Islet of Langerhans (tissue), 1 donor: ENCODE measurements at regions not wholly inside any gene's neighbourhood (a gene's known extent, or its start where the extent isn't known, plus 50 kb on each side); places are given as distances from the start of the nearest gene placed in this dataset.
"Not testable (repeated sequence)": the region's sequence is repeated elsewhere in the genome, so short reads cannot be mapped to it uniquely, and the experiment has no call there.

Source experiments
- FAIRE-seq: peaks from one replicate; lab custom pipeline; 2011; peaks lifted over from hg19 to GRCh38; lab: Jason Lieb, UNC

DNA sequence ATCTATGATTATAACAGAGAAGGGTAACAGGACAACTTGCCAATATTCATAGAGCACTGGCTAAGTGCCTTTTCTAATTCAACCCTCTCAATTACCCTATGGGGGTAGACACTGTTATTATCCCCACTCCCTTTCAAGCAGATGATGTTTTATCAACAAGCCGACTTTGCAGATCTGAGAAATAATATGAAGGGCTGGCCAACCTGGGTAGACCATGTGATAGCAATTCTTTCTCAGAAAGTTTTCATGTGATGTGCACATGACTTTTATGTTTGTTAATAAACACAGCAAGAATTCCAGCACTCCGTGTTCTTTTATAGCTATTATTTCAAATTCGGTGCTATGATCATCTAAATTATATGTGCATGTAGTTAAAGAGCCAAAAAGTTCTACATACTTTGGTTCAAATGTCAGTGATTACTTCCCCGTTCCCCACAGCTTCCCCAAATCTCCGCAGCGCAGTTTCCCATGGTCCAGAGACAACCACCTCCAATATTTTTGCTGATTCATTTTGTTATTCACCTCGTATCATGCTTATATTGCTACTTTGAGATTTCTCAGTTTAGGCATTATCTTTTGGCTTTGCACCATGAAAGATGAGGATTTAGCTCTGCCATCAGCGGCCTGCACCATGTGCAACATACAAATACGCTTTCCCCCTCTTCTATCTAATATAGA is 96.7 kb upstream of the GADD45A start:
- FAIRE-seq, result no peak

GRCh38 chr1:67589519-67590233 is 95.3 kb upstream of the GADD45A start:
- FAIRE-seq, result no peak

DNA sequence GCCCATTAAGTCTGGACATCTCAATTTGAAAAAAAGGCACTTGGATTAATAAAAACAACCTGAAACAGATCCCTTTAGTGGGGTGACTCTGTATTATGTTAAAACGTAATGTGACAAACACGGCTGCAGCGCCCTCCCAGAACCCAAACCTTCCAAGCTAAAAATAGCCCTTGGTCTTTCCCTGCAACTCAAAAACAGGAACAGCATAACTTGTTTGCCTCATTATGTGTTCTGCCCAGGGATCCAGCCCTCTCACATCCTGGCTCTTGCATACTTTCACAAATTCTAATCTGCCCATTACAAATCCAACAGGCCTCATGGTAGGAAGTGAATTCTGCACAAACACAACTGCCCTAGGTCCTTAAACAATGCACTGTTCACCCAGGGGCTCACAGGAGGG is 94.7 kb upstream of the GADD45A start:
- FAIRE-seq, result no peak

DNA sequence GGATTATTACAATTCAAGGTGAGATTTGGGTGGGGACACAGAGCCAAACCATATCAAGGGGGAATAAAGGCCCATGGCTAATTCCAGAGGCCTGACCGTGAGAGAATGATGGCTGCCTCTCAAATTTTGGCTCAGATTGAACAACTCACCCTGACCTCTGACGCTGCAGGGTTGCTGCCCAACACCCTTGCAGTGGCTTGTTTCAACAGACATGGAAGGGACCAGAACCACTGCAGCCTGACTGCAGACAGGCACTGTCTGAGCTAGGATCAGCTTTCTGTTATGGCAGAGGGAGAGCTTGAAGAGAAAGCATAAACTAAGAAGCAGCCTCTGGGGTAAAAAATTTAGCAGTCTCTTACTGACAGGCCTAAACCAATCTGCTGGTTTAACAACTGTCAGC is 90.2 kb upstream of the GADD45A start:
- FAIRE-seq, result no peak

- no peak for FAIRE-seq
Measured at GRCh38 chr1:67596674-67597073, 88.3 kb upstream of the GADD45A start.

DNA sequence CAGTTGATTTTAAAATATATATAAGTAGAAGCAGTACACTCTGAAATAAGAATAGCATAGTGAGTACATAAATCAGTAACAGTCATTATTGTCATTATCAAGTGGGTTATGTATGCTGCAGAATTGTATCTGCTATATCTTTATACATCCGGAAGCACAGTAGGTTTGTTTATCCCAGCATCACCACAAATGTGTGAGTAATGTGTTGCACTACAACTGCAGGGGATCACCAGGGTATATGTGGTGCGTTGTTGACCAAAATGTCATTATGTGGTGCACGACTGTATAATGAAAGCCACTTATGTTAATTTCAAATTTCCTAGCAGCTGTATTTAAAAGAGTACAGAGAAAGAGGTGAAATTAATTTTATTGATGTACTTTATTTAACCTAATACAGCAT is 87.7 kb upstream of the GADD45A start:
- no peak for FAIRE-seq

DNA sequence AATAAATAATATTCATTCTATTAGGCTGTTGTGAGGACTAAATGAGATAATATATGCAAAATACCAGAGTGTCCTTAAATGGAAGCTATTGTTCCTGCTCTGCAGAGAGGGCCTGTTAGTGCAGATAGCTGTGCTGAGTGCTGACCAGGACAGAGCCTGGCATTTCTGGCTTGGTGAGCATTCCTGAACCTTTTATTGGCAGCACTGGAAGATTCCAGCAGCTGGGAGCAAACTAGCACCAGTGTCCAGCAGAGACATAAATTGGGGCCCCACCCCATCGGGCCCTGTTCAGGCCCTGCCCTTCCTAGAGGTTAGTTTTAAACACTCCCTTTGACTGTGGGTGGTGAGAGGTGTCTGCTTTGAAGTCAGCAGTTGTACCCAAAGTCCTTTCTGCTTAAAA is 85.9 kb upstream of the GADD45A start:
- no peak for FAIRE-seq

DNA sequence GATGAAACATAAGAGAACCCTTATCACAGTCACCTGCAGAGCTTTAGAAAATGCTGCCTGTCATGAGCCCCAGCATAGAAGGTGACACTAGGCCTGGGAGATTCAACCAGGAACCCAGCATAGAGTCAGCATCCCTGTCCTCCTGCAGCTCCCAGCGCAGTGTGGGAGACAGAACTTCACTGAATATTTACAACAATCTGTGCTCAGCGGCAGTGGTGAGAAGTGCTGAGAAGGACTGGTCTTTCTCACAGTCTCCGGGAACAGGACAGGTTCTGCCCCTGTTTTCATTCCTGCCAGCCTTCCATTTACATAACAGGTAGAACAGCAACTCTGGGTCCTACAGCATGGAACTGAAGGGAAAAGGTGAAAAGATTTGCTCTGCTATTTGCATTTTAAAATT is 83.5 kb upstream of the GADD45A start:
- FAIRE-seq, result no peak

DNA sequence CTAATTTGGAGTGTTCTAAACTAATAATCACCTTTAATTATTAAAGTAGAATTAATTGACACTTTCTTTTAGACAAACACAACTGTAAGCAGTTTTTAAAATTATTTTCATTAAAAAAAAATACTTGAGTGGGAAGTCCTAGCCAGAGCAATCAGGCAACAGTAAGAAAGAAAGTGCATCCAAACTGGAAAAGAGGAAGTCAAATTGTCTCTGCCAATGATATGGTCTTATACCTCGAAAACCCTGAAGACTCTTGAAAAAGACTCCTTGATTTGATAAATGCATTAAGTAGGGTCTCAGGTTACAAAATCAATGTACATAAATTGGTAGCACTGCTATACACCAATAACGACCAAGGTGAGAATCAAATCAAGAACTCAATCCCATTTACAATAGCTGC is 83.0 kb upstream of the GADD45A start:
- FAIRE-seq, result no peak

DNA sequence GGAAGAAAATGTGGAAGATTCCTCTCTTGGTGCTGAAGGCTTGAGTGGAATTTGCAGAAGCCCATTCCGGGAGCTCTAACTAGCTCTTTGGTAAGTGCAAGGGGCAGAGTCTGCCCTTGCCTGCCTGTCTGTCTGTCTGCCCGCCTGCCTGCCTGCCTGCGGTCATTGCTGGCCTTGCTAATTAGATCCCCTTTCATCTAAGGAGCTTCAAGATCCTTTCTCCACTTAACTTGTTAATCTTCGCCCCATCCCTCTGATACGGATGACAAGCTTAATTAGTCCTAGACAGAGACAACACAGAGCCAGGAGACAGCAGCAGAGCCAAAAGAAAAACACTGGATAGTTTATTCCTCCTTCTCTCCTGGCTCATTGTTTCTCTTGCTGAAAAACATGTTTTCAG is 80.2 kb upstream of the GADD45A start:
- no peak for FAIRE-seq

GRCh38 chr1:67605209-67605780 is 79.7 kb upstream of the GADD45A start:
- FAIRE-seq, result no peak

DNA sequence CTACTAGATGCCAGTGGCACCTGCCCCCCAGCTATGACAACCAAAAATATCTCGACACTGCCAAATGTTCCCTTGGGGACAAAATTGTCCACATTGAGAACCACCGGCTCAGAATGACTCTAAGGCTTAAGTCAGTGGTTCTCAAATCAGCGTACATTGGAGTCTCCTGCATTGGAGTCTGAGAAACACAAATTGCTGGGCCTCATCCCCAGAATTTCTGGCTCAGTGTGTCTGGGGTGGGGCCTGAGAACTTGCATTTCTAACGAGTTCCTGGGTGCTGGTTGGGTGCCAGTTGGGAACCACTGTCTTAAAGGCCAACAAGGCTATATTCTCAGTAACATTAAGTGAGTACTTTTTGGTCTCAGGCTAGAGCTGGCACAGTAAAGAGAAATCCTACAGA is 77.7 kb upstream of the GADD45A start:
- no peak for FAIRE-seq

- FAIRE-seq, result no peak
Measured at GRCh38 chr1:67607699-67608098, 77.3 kb upstream of the GADD45A start.

DNA sequence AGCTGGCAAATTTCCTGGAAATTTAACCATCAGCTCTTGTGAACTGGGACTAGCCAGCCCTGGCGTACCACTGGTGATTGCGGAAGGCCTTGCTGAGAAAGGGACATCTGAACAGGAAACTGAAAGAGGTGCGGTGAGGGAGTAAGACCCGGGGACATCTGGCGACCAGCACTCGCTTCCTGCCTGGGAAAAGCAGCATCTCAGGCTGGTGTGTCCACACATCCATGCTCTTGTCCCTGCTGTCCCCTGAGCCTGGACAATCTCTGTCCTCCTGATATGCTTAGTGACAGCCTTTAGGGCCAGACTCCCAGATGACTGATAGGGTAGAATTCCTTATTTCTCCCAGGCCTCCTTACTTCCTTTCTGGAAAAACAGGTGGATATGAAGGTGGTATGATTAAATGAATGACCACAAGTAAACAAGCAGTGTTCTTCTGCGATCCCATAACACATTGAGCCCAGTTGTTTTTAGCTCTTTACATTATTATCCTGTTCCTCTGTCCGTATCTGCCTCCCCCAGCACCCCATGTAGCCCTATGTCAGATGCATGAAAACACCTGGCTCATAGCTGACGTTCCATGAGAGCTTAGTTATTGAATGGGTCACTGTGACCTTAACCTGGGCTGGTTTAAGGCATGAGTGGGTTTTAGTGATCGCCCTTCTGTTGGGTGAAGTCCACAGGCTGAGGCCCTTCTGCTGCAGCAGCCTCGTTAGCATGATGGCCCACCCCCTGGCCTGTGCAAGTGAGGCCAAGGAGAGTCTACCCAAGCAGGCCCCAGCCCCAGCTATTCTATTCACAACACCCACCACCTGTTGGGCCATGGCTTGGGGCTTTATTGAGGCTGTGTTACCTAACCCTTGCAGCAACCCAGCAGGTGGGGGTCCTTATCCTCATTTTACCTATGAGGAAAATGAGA is 76.1 kb upstream of the GADD45A start:
- FAIRE-seq, result no peak

- FAIRE-seq, result no peak
Measured at GRCh38 chr1:67609577-67610341, 75.2 kb upstream of the GADD45A start.

DNA sequence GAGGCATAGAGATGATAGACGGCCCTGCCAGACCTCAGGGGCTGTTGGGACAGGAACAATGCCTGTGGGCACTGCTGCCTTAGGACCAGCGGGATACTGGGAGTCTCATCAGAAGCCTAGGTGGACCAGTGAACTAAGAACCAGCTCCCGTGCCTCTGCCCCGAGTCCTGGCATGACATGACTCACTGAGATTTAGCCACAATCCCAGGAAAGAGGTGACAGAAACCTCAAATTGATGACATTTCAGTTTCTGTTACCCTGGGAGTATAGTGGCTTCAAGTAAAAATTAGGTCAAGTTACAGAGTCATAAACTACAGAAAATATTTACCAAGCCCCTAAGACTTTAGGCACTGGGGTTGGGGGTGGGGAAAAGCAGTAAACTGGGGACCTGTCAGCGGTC is 74.6 kb upstream of the GADD45A start:
- no peak for FAIRE-seq

DNA sequence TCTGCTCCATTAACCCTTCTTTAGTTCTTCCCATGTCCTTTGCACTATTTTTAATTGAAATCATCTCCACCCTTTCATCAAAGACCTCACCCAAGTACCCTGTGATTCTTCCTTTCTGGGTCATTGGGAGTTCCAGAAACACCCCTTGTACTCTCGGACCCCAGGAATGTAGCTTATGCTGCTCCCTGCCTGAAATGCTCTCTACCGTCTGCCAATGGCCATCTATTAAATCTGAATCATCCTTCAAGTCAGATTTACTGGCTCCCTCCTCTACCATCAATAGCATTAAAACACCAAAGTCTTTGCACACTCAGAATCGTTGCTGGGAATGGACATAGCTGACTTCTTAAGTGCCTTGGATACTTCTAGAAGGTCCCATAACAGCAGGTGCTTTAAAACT is 73.2 kb upstream of the GADD45A start:
- FAIRE-seq, result no peak

DNA sequence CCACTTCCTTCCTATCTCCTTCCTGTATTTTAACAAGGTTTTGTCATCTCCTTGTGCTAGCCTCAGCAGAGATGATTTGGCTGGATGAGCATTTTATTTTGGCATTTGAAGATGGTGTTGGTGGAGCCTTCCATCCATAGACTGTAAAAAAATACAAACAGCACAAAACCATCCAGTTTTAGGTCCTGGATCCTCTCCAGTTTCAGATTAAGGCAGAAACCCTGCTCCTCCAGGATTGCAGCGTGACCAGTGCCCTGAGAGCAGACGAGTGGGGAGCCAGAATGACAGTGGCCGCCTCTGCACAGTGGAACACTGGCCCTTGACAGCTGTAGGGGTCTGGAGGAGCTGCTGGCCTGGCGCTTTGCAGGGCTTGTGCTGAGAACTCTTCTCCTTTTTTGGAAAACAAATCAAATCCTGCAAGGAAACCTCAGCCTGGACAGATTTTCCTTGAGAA is 72.2 kb upstream of the GADD45A start:
- no peak for FAIRE-seq

- not testable (repeated sequence) for FAIRE-seq
Measured at GRCh38 chr1:67613479-67613878, 71.5 kb upstream of the GADD45A start.

GRCh38 chr1:67614511-67614934 is 70.5 kb upstream of the GADD45A start:
- FAIRE-seq, result no peak

- no peak for FAIRE-seq
Measured at GRCh38 chr1:67615886-67616285, 69.1 kb upstream of the GADD45A start.
